HFF-Myc (cell line): ENCODE measurements at regions not wholly inside any gene's neighbourhood (a gene's known extent, or its start where the extent isn't known, plus 50 kb on each side); places are given as distances from the start of the nearest gene placed in this dataset.

Experiments
- DNase-seq: peaks from one replicate; pipeline ENCODE4 v3.0.0-alpha.2; 2011; ENCODE audit warnings: low read depth; ENCODE audit errors: extremely low read depth
- H3K4me3 ChIP-seq: replicated peaks from 2 replicates; pipeline ENCODE4 v1.5.1; 2011; ENCODE audit warnings: low read depth, mild to moderate bottlenecking, control low read depth, low read length
- TF ChIP-seq, protein P1 (sequence below): IDR thresholded peaks from 2 replicates; pipeline ENCODE4 v1.5.1; 2012; ENCODE audit warnings: mild to moderate bottlenecking, low read depth, low read length, control low read depth; ENCODE audit errors: missing control alignments

DNA sequence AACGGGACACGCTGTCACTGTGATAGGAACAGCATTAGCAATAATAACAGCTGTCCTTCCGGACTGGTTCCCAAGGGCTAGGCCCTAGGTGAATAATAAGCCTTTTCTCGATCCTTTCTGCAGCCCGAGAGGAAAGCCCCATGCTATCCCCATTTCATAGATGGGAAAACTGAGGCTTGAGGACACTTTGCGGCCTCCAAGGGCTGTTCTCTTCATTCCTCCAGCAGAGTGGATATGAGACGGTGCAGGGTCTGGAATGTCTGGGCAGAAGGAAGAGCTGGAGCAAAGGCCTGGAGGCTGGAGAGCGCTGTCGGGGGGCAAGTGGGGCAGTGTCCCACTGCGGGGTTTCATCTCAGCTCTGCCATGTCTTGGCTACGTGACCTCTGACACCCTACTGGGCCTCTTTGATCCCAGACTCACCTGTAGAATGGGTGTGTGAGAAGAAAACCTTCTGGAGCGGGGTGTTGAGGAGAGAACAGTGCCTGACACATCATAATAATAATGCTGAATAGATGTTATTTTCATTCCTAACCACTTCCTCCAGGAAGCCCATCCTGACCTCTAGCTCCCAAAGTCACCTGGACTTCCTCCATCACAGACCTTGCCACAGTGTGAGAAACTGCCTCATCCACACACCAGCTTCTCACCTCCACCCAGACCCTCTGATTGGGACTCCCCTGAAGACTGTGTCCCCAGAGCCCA lies 74.8 kb downstream of the CEBPB start:
- no peak overlapping the region for H3K4me3 ChIP-seq
- TF ChIP-seq, protein P1, sequence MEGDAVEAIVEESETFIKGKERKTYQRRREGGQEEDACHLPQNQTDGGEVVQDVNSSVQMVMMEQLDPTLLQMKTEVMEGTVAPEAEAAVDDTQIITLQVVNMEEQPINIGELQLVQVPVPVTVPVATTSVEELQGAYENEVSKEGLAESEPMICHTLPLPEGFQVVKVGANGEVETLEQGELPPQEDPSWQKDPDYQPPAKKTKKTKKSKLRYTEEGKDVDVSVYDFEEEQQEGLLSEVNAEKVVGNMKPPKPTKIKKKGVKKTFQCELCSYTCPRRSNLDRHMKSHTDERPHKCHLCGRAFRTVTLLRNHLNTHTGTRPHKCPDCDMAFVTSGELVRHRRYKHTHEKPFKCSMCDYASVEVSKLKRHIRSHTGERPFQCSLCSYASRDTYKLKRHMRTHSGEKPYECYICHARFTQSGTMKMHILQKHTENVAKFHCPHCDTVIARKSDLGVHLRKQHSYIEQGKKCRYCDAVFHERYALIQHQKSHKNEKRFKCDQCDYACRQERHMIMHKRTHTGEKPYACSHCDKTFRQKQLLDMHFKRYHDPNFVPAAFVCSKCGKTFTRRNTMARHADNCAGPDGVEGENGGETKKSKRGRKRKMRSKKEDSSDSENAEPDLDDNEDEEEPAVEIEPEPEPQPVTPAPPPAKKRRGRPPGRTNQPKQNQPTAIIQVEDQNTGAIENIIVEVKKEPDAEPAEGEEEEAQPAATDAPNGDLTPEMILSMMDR = no peak
- no peak for DNase-seq

DNA sequence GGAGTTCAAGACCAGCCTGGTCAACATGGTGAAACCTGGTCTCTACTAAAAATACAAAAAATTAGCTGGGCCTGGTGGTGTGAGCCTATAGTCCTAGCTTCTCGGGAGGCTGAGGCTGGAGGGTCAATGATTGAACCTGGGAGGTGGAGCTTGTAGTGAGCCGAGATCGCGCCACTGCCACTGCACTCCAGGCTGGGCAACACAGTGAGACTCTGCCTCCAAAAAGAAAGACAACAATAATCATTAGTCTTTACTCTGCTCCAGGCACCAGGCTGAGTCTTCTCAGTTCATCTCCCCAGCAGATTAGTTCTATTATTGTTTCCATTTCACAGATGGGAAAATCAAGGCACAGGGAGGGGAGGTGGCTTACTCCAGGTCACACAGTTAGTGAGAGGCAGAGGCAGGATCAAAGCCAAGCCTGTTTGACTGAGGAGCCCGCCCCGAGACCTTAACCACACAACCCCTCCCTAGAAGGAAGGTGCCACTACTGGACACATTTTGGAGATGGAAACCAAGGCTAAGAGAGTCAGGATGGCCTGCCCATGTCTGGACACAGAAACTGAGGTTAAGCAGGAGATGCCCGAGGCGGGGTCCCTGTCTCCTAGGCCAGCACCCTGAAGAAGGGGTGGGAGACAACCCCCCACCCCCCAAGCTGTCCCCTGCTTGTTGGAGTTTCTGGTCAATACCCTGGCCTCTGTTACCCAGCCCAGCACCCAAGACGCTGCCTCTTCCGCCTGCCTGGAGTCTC lies 75.8 kb downstream of the CEBPB start:
- no peak overlapping the region for H3K4me3 ChIP-seq
- TF ChIP-seq, protein P1 = no peak
- DNase-seq = no peak

DNA sequence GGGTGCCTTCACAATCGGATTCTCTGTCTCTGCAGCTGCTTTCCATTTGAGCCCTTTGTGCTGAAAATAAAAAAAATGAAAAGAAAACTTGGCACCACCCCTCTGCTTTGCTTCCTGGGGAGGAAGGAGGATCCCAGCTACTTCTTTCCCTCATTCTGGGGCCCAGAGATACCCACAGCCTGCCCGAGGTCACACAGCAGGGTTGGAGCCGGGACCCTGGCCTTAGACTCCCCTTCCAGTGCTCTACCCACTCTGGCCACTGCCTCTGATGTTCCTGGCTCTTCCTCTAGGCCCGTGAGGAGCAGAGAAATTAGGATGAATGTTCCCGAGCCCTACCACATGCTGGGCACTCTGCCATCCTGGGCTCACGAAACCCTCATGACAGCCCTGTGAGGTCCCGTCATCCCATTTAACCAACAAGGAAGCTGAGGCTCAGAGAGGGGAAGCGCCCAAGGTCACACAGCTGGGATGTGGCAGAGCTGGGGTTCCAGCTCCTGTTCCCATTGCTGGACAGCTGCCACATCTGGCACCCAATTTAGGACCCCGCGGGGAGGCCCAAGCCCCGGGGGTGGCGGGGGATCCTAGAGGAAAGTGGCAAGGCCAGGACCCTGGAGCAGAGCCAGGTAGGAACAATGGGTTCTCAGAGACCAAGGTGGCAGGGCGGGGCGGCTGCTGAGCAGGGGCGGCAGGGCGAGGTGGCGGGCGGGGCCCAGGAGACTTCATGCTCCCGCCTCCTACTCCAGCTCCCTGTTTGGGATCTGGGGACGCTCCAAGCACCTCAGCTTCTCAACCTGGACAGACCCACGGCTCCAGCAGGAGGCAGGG lies 76.6 kb downstream of the CEBPB start:
- TF ChIP-seq, protein P1 = no peak
- DNase-seq = no peak
- no peak overlapping the region for H3K4me3 ChIP-seq

DNA sequence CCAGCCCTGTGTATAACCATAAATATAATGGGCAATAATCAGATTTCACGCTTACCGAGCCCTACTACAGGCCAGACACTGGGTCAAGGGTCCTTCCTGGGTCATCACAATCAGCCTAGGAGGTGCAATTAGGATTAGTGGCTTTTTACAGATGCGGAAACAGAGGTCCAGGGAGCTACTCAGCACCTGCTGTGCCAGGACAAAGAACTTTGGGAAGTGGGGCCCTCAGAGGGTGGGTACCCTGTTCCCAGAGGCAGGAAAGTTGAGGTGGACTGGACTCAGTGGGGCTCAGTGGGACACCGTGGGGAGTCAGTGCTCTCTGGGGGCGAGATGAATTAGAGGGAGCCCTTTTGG lies 77.2 kb downstream of the CEBPB start:
- H3K4me3 ChIP-seq = no peak overlapping the region
- no peak for DNase-seq
- TF ChIP-seq, protein P1 = no peak

DNA sequence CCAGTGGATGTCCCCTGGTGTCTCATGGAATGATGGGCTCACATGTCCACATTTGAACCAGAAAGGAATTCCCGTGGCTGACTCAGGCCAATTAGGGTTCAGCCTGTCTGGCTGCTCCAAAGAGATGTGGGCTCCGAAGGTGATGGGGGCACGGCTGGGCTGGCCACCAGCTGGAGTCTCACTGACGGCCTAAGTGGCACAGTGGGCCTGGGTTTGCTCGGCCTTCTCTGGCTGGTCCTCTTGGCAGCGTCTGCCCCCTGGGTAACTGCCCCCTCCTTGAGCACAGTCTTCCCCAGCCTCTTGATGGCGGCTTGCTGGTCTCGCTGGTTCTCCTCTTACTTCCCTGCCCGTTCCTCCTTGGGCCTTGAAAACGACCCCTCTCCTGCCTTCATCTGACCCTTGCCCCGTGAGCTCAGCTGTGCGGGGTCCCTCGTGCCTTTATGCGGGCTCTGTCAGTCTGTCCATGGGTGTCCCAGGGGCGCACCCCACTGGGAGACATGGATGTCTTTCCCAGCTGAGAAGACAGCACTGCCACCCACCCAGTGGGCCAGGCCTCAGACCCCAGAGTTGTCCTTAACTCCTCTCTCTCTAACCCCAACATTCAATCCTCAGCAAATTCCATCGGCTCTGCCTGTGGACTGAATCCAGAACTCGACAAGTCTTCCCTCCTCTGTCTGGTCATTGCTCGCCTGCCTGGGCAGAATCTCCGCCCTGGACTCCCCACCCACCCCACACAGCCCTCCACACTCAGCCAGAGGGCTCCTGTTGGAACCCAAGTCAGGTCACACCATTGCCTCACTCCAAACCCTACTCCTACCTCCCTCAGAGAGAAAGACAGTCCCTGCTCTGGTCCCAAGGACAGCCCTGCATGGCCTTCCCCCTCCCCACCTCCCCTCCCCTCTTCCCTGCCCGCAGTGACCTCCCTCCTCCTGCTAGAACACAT lies 78.7 kb downstream of the CEBPB start:
- TF ChIP-seq, protein P1 = no peak
- no peak for DNase-seq
- H3K4me3 ChIP-seq = no peak overlapping the region

DNA sequence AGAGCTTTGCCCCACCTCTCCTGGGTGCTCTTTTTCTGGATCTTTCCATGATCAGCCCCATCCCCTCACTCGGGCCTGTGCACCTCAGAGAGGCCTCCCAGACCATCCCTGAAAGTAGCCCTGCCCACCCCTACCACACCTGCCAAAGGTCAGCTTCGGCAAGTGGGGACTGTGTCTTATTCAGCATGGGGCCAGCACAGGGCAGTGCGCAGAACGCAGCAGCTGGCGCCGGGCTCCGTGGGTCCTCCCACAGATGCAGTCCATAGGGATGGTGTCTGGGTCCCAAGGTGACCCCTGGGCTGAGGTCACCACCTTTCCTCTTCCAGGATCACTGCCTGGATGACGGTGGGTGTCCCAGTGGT lies 79.4 kb downstream of the CEBPB start:
- no peak for DNase-seq
- TF ChIP-seq, protein P1 = no peak
- H3K4me3 ChIP-seq = no peak overlapping the region
